H9 (cell line): ENCODE measurements at regions not wholly inside any gene's neighbourhood (a gene's known extent, or its start where the extent isn't known, plus 50 kb on each side); places are given as distances from the start of the nearest gene placed in this dataset.

ENCODE experiments used
- DNase-seq: peaks from one replicate; pipeline ENCODE4 v3.0.0-alpha.2; 2017
- H2AFZ ChIP-seq: one replicate; pipeline ENCODE4 v1.6.1; 2013; ENCODE audit warnings: mild to moderate bottlenecking, low read length, control low read depth, moderate library complexity
- H2AK5ac ChIP-seq: 2 replicates; pipeline ENCODE4 v1.6.1; 2013; ENCODE audit warnings: low read length, control low read depth, mixed read lengths; ENCODE audit not compliant: insufficient read length
- H2BK120ac ChIP-seq: one replicate; pipeline ENCODE4 v1.6.1; 2013; ENCODE audit warnings: low read depth, mild to moderate bottlenecking, low read length, control low read depth, inconsistent platforms; ENCODE audit not compliant: poor library complexity, severe bottlenecking
- H2BK12ac ChIP-seq: 2 replicates; pipeline ENCODE4 v1.6.1; 2013; ENCODE audit warnings: low read length, control low read depth, mixed read lengths, low read depth; ENCODE audit not compliant: insufficient read length
- H2BK15ac ChIP-seq: 2 replicates; pipeline ENCODE4 v1.6.1; 2013; ENCODE audit warnings: low read depth, low read length, control low read depth
- H2BK20ac ChIP-seq: one replicate; pipeline ENCODE4 v1.6.1; 2013; ENCODE audit warnings: low read depth, mild to moderate bottlenecking, low read length, control low read depth, inconsistent platforms; ENCODE audit not compliant: poor library complexity, severe bottlenecking
- H2BK5ac ChIP-seq: 2 replicates; pipeline ENCODE4 v1.6.1; 2013; ENCODE audit warnings: low read length, control low read depth, mixed read lengths; ENCODE audit not compliant: insufficient read length
- H3K14ac ChIP-seq: 2 replicates; pipeline ENCODE4 v1.6.1; 2013; ENCODE audit warnings: low read length, control low read depth; ENCODE audit not compliant: insufficient read depth
- H3K18ac ChIP-seq: 2 replicates; pipeline ENCODE4 v1.6.1; 2013; ENCODE audit warnings: low read depth, mild to moderate bottlenecking, mixed read lengths, low read length, control low read depth; ENCODE audit not compliant: insufficient read length
- H3K23ac ChIP-seq: 2 replicates; pipeline ENCODE4 v1.6.1; 2013; ENCODE audit warnings: low read length, control low read depth, mixed read lengths, low read depth; ENCODE audit not compliant: insufficient read length
- H3K23me2 ChIP-seq: 2 replicates; pipeline ENCODE4 v1.6.1; 2013; ENCODE audit warnings: low read depth, mild to moderate bottlenecking, mixed read lengths, low read length, control low read depth; ENCODE audit not compliant: insufficient read length, poor library complexity, severe bottlenecking
- H3K27ac ChIP-seq: 2 replicates; pipeline ENCODE4 v1.5.1; 2013; ENCODE audit warnings: low read length, control low read depth, mixed read lengths, low read depth; ENCODE audit not compliant: insufficient read length
- H3K27me3 ChIP-seq: 2 replicates; pipeline ENCODE4 v1.6.1; 2013; ENCODE audit warnings: low read length, control low read depth, inconsistent platforms; ENCODE audit not compliant: insufficient read depth
- H3K4ac ChIP-seq: 2 replicates; pipeline ENCODE4 v1.6.1; 2013; ENCODE audit warnings: low read depth, mild to moderate bottlenecking, control low read depth, inconsistent platforms, low read length, moderate library complexity
- H3K4me1 ChIP-seq: 2 replicates; pipeline ENCODE4 v1.6.1; 2013; ENCODE audit warnings: low read length, control low read depth, inconsistent platforms; ENCODE audit not compliant: insufficient read depth
- H3K4me2 ChIP-seq: 2 replicates; pipeline ENCODE4 v1.6.1; 2013; ENCODE audit warnings: low read length, control low read depth, mixed read lengths; ENCODE audit not compliant: insufficient read length, insufficient read depth
- H3K56ac ChIP-seq: 2 replicates; pipeline ENCODE4 v1.6.1; 2013; ENCODE audit warnings: low read depth, mild to moderate bottlenecking, mixed read lengths, low read length, control low read depth; ENCODE audit not compliant: insufficient read length
- H3K79me1 ChIP-seq: 2 replicates; pipeline ENCODE4 v1.6.1; 2013; ENCODE audit warnings: low read depth, mild to moderate bottlenecking, moderate library complexity, low read length, control low read depth, inconsistent platforms; ENCODE audit not compliant: insufficient read depth, poor library complexity, severe bottlenecking
- H3K79me2 ChIP-seq: 2 replicates; pipeline ENCODE4 v1.6.1; 2013; ENCODE audit warnings: low read length, control low read depth, inconsistent platforms; ENCODE audit not compliant: insufficient read depth
- H3K9ac ChIP-seq: 2 replicates; pipeline ENCODE4 v1.6.1; 2013; ENCODE audit warnings: low read length, control low read depth, mixed read lengths; ENCODE audit not compliant: insufficient read length; ENCODE audit errors: extremely low read depth
- H3K9me3 ChIP-seq: one replicate; pipeline ENCODE4 v1.6.1; 2013; ENCODE audit warnings: low read depth, low read length, inconsistent platforms; ENCODE audit not compliant: control insufficient read depth
- H3T11ph ChIP-seq: one replicate; pipeline ENCODE4 v1.6.1; 2013; ENCODE audit warnings: mild to moderate bottlenecking, low read length, control low read depth, inconsistent platforms
- H4K20me1 ChIP-seq: one replicate; pipeline ENCODE4 v1.6.1; 2013; ENCODE audit not compliant: control insufficient read depth, insufficient read length, insufficient read depth
- H4K5ac ChIP-seq: 2 replicates; pipeline ENCODE4 v1.6.1; 2013; ENCODE audit warnings: low read depth, mild to moderate bottlenecking, mixed read lengths, low read length, control low read depth; ENCODE audit not compliant: insufficient read length
- H4K8ac ChIP-seq: replicated peaks from 2 replicates; pipeline ENCODE4 v1.6.1; 2013; ENCODE audit warnings: low read length, control low read depth, mixed read lengths, low read depth; ENCODE audit not compliant: insufficient read length
- H4K91ac ChIP-seq: 2 replicates; pipeline ENCODE4 v1.6.1; 2013; ENCODE audit warnings: low read depth, mild to moderate bottlenecking, moderate library complexity, mixed read lengths, low read length, control low read depth; ENCODE audit not compliant: insufficient read length
- H3K27ac Mint-ChIP-seq, 3 experiments: 2 replicates in 2 of 3; 3 replicates in 1 of 3; pipeline ENCODE4 v1.8.0; 2020 to 2021; ENCODE audit warnings: mixed read lengths in 3 of 3, mild to moderate bottlenecking in 1 of 3, moderate library complexity in 1 of 3
- H3K27me3 Mint-ChIP-seq: 2 replicates; pipeline ENCODE4 v1.8.0; 2021; ENCODE audit warnings: low read depth, mild to moderate bottlenecking, moderate library complexity, mixed read lengths
- H3K36me3 Mint-ChIP-seq, 3 experiments: 2 replicates in 2 of 3; 3 replicates in 1 of 3; pipeline ENCODE4 v1.8.0; 2020 to 2021; ENCODE audit warnings: low read depth in 3 of 3, mixed read lengths in 3 of 3; ENCODE audit not compliant: insufficient read depth in 1 of 3
- H3K4me1 Mint-ChIP-seq, 2 experiments: 2 replicates each; pipeline ENCODE4 v1.8.0; 2020; ENCODE audit warnings: mixed read lengths in 2 of 2
- H3K4me3 Mint-ChIP-seq, 2 experiments: 2 replicates in 1 of 2; 3 replicates in 1 of 2; pipeline ENCODE4 v1.8.0; 2020 to 2021; ENCODE audit warnings: mild to moderate bottlenecking in 2 of 2, mixed read lengths in 2 of 2, moderate library complexity in 1 of 2
- H3K9me3 Mint-ChIP-seq, 2 experiments: 2 replicates in 1 of 2; 3 replicates in 1 of 2; pipeline ENCODE4 v1.8.0; 2020; ENCODE audit warnings: mild to moderate bottlenecking in 2 of 2, mixed read lengths in 2 of 2, moderate library complexity in 1 of 2
- CTCF ChIP-seq: fragments of 200-600 bp; sonication (generic); conservative IDR thresholded peaks from 3 replicates; pipeline ENCODE4 v1.8.0; 2021; ENCODE audit warnings: antibody characterized with exemption, mild to moderate bottlenecking
- WGBS: extraction: QIAGEN DNeasy Blood & Tissue Kit; methylation state at CpG from one replicate; pipeline ENCODE4 v1.1.7; 2013; ENCODE audit warnings: missing lambda C conversion rate, low lambda C conversion rate, mixed read lengths; ENCODE audit not compliant: insufficient read length; ENCODE audit errors: extremely low coverage; 5-methylcytosine and 5-hydroxymethylcytosine counted together

GRCh38 chr2:192957425-192957824, 762.7 kb upstream of the TMEFF2 start:
- Histone ChIP-seq H2BK5ac (no peak overlapping the region), H3K79me2 (no peaks in the 10 kb centered on the region), H3K23me2 (no peaks in the 10 kb centered on the region), H3K14ac (no peak overlapping the region), H3K18ac (no peak overlapping the region), H3K4ac (no peak overlapping the region), H2BK12ac (no peak overlapping the region), H3K27me3 (no peaks in the 10 kb centered on the region), H2BK20ac (no peak overlapping the region), H2AK5ac (no peak overlapping the region), H3K4me1 (no peaks in the 10 kb centered on the region), H3K9ac (no peak overlapping the region), H2AFZ (no peak overlapping the region), H4K91ac (no peak overlapping the region), H3K56ac (no peak overlapping the region), H2BK15ac (no peak overlapping the region), H3K23ac (no peak overlapping the region), H3K27ac (no peak overlapping the region), H3K9me3 (no peaks in the 10 kb centered on the region), H3T11ph (no peak overlapping the region), H2BK120ac (no peak overlapping the region), H4K5ac (no peak overlapping the region), H3K4me2 (no peak overlapping the region), H4K8ac (no peak overlapping the region), H3K79me1 (no peaks in the 10 kb centered on the region), H4K20me1 (no peaks in the 10 kb centered on the region)
- no CpG with 5 or more reads among the region's 5 CpGs for WGBS
- Mint-ChIP-seq H3K27ac (no peak overlapping the region), H3K36me3 (peaks cover 0 to 6% (median 0%) of the 10 kb centered on the region in 3 experiments; a peak in 3 of 7 replicates), H3K4me1 (no peaks in the 10 kb centered on the region), H3K9me3 (peaks cover 0 to 3% of the 10 kb centered on the region in 2 experiments; a peak in 1 of 5 replicates), H3K27me3 (no peaks in the 10 kb centered on the region), H3K4me3 (no peak overlapping the region)
- no peak for DNase-seq
- TF ChIP-seq CTCF, result no peak
